AG20443 (cell line): ENCODE measurements at regions not wholly inside any gene's neighbourhood (a gene's known extent, or its start where the extent isn't known, plus 50 kb on each side); places are given as distances from the start of the nearest gene placed in this dataset.

Source experiments
- DNase-seq: peaks from one replicate; pipeline ENCODE4 v3.0.0; 2012; ENCODE audit warnings: low spot score, mixed read lengths

GRCh38 chr21:16834791-16835190 is 678.1 kb upstream of the CXADR start:
- DNase-seq, result no peak

GRCh38 chr21:16837321-16837720 is 675.5 kb upstream of the CXADR start:
- DNase-seq, result peak; percentile 10

- DNase-seq, result no peak
Measured at GRCh38 chr21:16837721-16838120, 675.1 kb upstream of the CXADR start.

DNA sequence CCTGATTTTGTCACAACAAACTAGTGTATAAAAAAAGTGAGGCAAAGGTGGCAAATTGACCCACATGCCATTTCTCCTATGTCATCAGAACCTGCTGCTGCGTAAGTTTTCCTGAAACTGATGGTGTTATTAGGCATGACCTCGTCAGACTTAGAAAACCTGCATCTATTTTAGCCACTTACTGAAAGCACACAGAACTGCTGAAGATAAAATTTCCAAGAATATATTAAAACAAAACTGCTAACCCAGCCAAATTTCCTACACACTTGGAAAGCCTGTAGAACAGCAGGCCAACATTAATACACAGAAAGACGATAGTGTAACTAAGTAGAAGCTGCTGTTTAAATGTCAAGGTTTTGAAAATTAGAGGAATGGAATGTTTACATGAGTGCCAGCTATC is 674.5 kb upstream of the CXADR start:
- DNase-seq, result no peak

GRCh38 chr21:16840538-16840937 is 672.3 kb upstream of the CXADR start:
- no peak for DNase-seq

DNA sequence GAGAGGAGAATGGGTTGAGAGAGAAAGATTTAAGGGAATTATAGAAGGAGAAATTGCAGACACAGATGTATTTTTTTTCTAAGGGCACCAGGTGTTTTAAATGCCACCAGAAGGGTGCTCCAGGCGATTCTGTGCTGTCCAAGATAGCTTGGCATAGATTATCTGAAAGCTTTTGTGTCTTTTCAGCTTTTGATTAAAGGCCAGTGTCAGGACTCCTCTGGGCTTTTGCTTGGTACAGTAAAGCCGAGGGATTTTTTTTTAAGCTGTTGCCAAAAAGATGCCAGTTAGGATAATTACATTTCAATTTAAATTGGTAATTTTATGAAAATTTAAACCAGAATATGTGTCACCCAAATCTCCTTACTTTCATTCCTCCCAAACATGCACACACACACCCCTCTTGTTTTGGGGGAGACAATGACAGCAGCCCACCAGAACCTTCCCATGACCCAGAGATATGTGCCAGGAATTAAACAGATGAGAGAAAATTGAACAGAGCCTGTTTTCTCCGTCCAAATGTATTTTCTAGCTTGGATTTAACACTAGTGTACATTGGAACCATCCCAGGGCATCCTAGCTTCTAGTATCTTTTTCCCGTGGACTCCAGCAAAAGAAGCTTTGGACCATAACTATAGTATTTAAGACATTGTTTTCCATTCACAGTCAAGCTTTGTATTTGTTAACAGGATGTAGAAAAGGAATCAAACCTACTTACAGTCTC is 670.7 kb upstream of the CXADR start:
- DNase-seq, result no peak

DNA sequence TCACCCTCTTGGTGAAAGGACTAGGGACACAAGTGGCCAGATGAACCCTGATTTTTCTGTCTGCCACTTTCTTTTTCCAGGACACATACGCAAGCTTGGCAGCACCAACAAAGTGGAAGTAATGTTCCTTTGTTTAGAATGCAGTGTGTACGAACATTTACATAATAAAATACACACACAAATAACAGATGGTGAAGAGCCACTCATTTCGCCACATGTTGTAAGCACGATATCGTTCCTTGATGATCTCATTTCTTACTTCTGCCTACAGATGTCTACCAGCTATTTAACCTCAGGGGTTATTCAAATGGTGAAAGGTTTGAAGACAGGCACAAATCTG is 670.2 kb upstream of the CXADR start:
- peak; percentile 14 for DNase-seq

- no peak for DNase-seq
Measured at GRCh38 chr21:16847211-16847610, 665.6 kb upstream of the CXADR start.

DNA sequence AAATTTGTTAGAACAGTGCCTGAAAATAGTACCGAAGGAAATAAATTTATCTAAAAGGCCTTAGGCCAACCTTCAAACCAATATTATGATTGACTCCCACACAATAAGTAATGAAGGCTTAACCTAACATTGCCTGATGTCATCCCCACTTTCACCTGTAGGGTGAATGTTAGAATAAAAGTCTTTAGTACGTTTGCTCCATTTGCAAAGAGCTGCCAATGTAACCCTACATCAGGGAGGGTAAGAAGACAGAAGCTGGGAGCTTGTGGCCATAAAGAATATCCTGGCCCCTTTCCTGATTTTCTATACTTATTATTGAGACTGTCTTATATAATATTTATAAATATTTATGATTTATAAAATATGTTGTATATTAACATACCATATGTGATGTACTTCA is 661.8 kb upstream of the CXADR start:
- no peak for DNase-seq

DNA sequence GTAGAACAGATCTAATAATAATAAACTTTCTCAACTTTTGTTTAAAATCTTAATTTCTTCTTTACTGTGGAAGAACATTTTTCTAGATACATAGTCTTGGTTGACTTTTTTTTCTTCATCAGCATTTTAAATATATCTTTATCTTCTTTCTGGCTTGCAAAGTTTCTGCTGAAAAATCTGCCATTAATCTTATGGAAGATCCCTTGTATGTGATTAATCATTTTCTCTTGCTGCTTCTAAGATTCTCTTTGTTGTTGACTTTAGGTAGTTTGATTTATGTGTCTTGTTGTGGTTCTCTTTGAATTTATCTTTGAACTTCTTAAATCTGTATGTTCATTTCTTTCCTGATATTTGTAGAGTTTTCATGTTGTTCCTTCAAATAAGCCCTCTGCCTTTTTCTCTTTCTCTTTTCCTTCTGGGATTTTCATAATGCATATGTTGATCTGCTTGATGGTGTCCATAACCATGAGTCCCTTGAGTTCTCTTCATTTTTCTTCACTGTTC is 657.6 kb upstream of the CXADR start:
- DNase-seq, result no peak

DNA sequence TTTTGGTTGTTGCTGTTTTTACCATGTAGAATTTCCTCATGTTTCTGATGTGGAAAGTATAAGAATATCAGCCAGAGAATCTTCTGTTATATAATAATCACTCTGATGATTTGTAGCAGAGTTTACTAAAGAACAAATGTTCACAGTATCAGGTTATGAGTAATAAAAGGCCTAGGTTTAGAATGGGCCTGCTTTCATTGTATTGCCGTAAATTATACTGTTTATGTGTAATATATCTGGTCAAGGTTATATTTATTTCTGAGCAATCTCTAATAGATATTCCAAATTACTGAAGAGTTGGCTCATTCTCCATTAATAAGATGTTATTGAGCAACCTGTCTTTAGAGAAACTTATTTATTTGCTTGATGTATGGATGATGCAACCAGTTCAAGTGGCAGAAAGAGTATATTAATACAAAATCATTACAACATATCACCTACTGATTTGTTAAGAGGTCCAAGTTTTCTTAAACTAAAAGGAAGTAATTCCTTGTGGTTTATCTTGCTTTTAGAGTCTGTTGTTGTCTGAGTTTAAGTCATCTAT is 649.4 kb upstream of the CXADR start:
- DNase-seq, result no peak

- no peak for DNase-seq
Measured at GRCh38 chr21:16863908-16864307, 648.9 kb upstream of the CXADR start.

DNA sequence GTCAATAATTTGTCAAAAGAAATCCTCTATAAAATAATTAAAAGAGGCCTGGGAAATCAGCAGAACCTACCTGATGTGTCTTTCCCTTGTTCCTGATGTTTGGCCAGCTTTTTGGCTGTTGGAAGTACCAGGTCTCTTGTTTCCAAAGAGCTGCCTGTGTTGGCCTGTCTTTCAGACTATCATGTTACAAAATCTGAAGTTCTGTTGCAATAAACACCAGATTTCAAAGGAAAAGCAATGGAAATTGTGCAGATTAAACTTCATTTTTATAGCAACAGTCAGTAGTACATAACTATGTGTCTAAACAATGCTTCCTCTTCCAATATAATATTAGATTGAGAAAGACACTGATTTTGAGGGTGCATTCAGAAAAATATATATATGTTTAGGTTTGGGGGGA is 647.2 kb upstream of the CXADR start:
- DNase-seq, result peak; percentile 8

DNA sequence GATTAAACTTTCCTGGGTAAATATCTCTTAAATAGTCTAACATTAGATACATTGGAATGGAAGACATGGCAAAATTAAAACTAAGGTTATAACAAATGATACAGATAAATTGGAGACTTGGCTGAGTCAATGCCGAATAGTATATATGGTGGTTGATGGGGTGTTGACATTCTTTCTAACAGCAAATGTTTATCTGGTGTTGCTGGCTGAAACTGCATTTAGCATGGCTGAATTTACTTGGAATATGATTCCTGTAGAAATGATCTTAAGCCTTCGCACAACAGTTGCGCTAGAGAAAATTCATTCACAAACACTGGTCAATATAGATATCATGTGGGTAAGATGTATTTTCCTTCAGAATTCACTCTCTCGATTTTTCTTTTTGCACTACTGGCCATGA is 646.0 kb upstream of the CXADR start:
- no peak for DNase-seq

- peak; percentile 5 for DNase-seq
Measured at GRCh38 chr21:16870103-16870502, 642.7 kb upstream of the CXADR start.

GRCh38 chr21:16872616-16873015 is 640.2 kb upstream of the CXADR start:
- no peak for DNase-seq

DNA sequence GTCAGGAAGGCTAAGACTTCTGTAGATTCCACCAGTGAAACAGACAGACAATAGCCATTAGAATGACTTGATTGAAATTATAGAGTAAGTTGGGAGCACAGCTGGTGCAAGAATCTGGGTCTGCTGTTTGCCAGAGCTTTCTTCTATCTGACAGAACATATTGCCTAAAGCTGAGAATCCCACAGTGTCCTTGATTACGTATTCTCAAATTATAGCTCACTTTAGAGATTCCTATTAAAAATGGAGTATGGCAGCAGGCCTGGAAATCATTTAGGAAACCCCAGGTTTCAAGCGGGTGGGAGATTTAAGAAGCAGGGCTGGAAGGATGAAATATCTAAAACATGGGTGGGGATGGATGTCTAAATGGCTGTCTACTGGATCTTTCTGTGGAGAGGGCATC is 639.7 kb upstream of the CXADR start:
- DNase-seq, result no peak

DNA sequence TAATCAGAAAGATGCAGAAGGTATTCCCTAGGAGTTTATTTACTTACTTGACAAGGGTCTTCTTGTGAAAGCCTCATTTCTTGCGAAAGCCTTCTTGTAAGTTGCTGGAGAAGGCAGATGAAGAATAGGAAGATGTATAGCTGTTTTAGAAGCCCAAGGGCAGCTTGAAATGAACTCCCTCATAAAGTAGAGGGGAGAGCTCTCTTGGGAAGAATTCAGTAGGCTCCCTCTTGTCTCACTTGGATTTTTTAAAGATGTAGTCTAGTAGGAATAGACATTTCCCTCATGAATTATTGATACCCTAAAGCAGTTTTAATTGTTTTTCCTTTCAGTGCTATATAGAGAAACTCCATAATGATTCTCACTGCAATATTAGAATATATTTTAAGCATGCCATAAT is 639.2 kb upstream of the CXADR start:
- no peak for DNase-seq

GRCh38 chr21:16879479-16879878 is 633.4 kb upstream of the CXADR start:
- DNase-seq, result no peak

GRCh38 chr21:16891821-16892220 is 621.0 kb upstream of the CXADR start:
- peak; percentile 67 for DNase-seq

DNA sequence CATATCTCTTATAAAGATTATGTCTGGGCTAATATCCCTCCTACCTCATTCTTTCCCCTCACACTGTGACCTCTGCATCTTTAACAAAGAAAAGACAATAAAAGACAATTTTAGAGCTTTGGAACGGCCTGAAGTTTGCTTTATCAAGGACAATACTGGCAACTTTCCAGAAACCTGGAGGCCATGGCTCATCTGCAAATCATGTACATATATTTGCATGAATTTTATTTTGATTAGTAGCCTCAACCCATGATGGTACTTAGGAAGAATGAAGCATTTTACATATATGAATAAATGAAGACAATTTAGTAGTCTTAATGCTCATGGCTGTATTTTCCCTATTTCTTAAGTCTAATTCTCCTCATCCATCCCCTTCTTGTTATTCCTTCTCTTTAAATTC is 612.2 kb upstream of the CXADR start:
- DNase-seq, result no peak

DNA sequence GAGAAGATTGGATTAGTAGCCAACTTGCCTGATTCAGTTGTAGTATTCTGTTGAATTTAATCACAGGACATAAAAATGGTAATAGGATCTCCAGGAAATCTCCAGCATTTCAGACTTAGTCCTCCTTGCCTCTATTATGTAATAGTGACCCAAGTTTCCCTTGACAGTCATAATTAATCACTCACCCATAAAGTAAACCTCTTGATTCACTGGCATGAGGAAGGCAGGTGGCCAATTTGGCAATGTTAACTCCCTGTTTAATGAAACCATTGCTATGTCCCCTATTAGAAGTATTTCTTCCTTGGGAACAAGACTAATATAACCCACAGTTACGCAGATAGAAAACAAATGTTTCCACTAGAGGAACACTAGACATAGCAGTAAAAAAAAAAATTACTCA is 604.8 kb upstream of the CXADR start:
- DNase-seq, result peak; percentile 8

DNA sequence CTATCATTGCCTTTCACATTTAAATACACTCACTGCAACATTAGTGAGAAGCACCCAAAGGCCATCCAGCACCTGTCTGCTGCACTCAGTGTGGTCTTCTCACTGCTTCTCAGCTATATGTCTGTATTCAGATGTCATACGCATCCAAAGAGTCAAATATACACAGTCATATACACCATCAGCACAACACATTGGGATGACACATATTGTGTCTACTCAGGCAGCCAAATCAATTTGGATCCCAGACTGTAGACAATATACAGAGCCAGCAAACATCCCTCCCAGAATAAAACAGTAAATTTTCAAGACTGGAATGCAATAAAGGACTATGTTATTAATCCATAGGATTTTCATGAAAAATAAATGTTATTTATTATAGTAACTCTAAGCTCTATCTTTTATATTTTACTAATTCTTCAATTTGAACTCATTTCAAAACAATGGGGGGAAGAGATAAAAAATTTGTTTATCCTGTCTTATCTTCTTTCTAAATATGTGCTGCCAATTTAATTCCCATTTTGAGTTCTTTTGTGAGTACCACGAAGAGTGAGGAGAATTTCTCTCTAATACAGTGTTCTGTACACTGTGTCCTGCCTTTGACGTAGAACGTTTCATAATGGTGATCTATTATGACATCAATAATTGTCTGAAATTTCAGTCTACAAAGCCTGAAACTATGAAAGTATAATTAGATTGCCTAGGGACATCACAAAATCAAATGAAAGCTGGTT is 602.2 kb upstream of the CXADR start:
- DNase-seq, result no peak
